ENCODE measurements at regions not wholly inside any gene's neighbourhood (a gene's known extent, or its start where the extent isn't known, plus 50 kb on each side); places are given as distances from the start of the nearest gene placed in this dataset.

GRCh38 chr2:142596334-142597088 is 281.0 kb upstream of the KYNU start:
- Histone ChIP-seq H4K91ac (replicated peaks; ENCODE audit: insufficient read length, low read length) (no peak overlapping the region), H3K27ac (ENCODE audit: low read depth, low read length) (no peak overlapping the region), H2BK120ac (replicated peaks; ENCODE audit: low read depth, low read length) (no peak overlapping the region), H2BK12ac (ENCODE audit: low read depth, low read length) (no peak overlapping the region), H4K5ac (ENCODE audit: insufficient read length, low read depth, low read length) (no peak overlapping the region), H3K4me1 (replicated peaks in 1 of 4; ENCODE audit: control insufficient read depth in 3 of 4, insufficient read depth in 4 of 4, low read length in 3 of 4) (no peaks in the 10 kb centered on the region), H3K23me2 (ENCODE audit: low read depth, low read length) (no peaks in the 10 kb centered on the region), H3K14ac (ENCODE audit: insufficient read length) (no peak overlapping the region), H3K4ac (replicated peaks; ENCODE audit: insufficient read length, low read depth, low read length) (no peak overlapping the region), H3K4me3 (ENCODE audit: extremely low read depth in 1 of 4, insufficient read depth in 2 of 4, low read depth in 3 of 4, low read length in 4 of 4) (no peak overlapping the region), H3K27me3 (replicated peaks in 1 of 4; ENCODE audit: control insufficient read depth in 3 of 4, extremely low read depth in 1 of 4, insufficient read depth in 3 of 4, low read length in 3 of 4) (peaks cover 0 to 1% (median 0%) of the 10 kb centered on the region in 4 experiments; a peak in 1 of 7 replicates), H3K79me2 (ENCODE audit: control insufficient read depth in 1 of 2, insufficient read depth in 2 of 2, low read length in 2 of 2) (no peaks in the 10 kb centered on the region), H4K8ac (ENCODE audit: extremely low read depth, insufficient read depth, low read length) (no peak overlapping the region), H3K36me3 (ENCODE audit: control insufficient read depth in 2 of 4, insufficient read depth in 4 of 4, low read length in 3 of 4) (no peaks in the 10 kb centered on the region), H3K4me2 (ENCODE audit: insufficient read depth in 1 of 2, low read depth in 2 of 2, low read length in 2 of 2) (no peak overlapping the region), H3K9me3 (ENCODE audit: insufficient read depth in 2 of 2, low read depth in 1 of 2, low read length in 1 of 2) (no peaks in the 10 kb centered on the region), H3K79me1 (ENCODE audit: low read depth, low read length) (no peaks in the 10 kb centered on the region), H3K23ac (ENCODE audit: insufficient read length) (no peak overlapping the region), H2BK5ac (ENCODE audit: low read depth, low read length) (no peak overlapping the region), H2BK15ac (ENCODE audit: low read length) (no peak overlapping the region), H4K20me1 (replicated peaks in 1 of 2; ENCODE audit: control insufficient read depth in 1 of 2, insufficient read depth in 2 of 2, low read length in 2 of 2) (no peaks in the 10 kb centered on the region), H3K18ac (ENCODE audit: extremely low read depth, low read length) (no peak overlapping the region), H3K9ac (replicated peaks in 1 of 4; ENCODE audit: extremely low read depth in 1 of 4, low read depth in 3 of 4, low read length in 3 of 4) (no peak overlapping the region), H3K56ac (replicated peaks; ENCODE audit: insufficient read length, low read depth, low read length) (no peak overlapping the region), H2AFZ (ENCODE audit: low read length) (no peak overlapping the region), H2BK20ac (ENCODE audit: low read length) (no peak overlapping the region), H2AK5ac (ENCODE audit: low read depth, low read length) (no peak overlapping the region)
- ChIA-PET CTCF (ENCODE audit: partially characterized antibody) (interaction anchor here (1.1 kb wide), 1 partner anchor 403 kb away, joined by 4 read pairs; no protein-coding TSS in a partner anchor), POLR2A (ENCODE audit: partially characterized antibody) (no interaction called here)
- no peak for FAIRE-seq
- WGBS, 2 experiments (ENCODE audit: extremely low coverage in 1 of 2, insufficient coverage in 1 of 2, insufficient read length in 1 of 2, insufficient replicate concordance in 2 of 2, low coverage in 1 of 2, low lambda C conversion rate in 2 of 2, missing lambda C conversion rate in 1 of 2), result 92% methylated on average over 2 of the region's 2 CpGs; no CpG with 5 or more reads in 1 of the 2 experiments
- no peak for DNase-seq (ENCODE audit: low read depth in 1 of 2, low spot score in 2 of 2)
- no peak for TF ChIP-seq SIRT6 (IDR thresholded peaks at IDR 0.05; ENCODE audit: low read length)
- no peak for TF ChIP-seq TAF1 (IDR thresholded peaks at IDR 0.05; ENCODE audit: low read depth, low read length)
- no peak for TF ChIP-seq MAFK (IDR thresholded peaks at IDR 0.05; ENCODE audit: low read depth, low read length)
- TF ChIP-seq KDM1A (IDR thresholded peaks at IDR 0.05; ENCODE audit: borderline replicate concordance, low read length), result no peak
- TF ChIP-seq SP1 (IDR thresholded peaks at IDR 0.05; ENCODE audit: low read depth, low read length), result no peak
- no peak for TF ChIP-seq BCL11A (IDR thresholded peaks at IDR 0.05; ENCODE audit: low read depth in 2 of 2, low read length in 2 of 2)
- no peak for TF ChIP-seq ZNF274 (IDR thresholded peaks at IDR 0.05; ENCODE audit: borderline replicate concordance, extremely low read depth, low read length)
- no peak for TF ChIP-seq TCF12 (IDR thresholded peaks at IDR 0.05; ENCODE audit: low read depth, low read length)
- TF ChIP-seq CHD2 (IDR thresholded peaks at IDR 0.05; ENCODE audit: low read length), result no peak
- TF ChIP-seq POU5F1 (IDR thresholded peaks at IDR 0.05; ENCODE audit: low read depth, low read length), result no peak
- no peak for TF ChIP-seq GTF2F1 (IDR thresholded peaks at IDR 0.05; ENCODE audit: borderline replicate concordance, low read depth, low read length)
- no peak for TF ChIP-seq CHD1 (IDR thresholded peaks at IDR 0.05; ENCODE audit: low read depth, low read length)
- TF ChIP-seq EP300 (IDR thresholded peaks at IDR 0.05; ENCODE audit: borderline replicate concordance in 1 of 2, low read depth in 2 of 2, low read length in 2 of 2), result no peak
- TF ChIP-seq BACH1 (IDR thresholded peaks at IDR 0.05; ENCODE audit: low read length), result no peak
- TF ChIP-seq CBX5 (IDR thresholded peaks at IDR 0.05; ENCODE audit: low read depth, low read length), result no peak

Data from H1 (cell line).